Smooth muscle cell (in vitro differentiated cells): ENCODE measurements at regions not wholly inside any gene's neighbourhood (a gene's known extent, or its start where the extent isn't known, plus 50 kb on each side); places are given as distances from the start of the nearest gene placed in this dataset.
"Not testable (repeated sequence)": the region's sequence is repeated elsewhere in the genome, so short reads cannot be mapped to it uniquely, and the experiment has no call there.

Source experiments
- DNase-seq: peaks from one replicate; lab custom pipeline; 2025; ENCODE audit not compliant: unreplicated experiment; lab: John Stamatoyannopoulos, UW
- H2AFZ ChIP-seq: fragments of 200-600 bp; sonication (generic); 2 replicates; pipeline ENCODE4 v1.6.0; 2016; ENCODE audit warnings: antibody characterized with exemption, low read depth, mild to moderate bottlenecking
- H3F3A ChIP-seq: fragments of 200-600 bp; sonication (generic); 2 replicates; pipeline ENCODE4 v1.6.0; 2017; ENCODE audit warnings: antibody characterized with exemption, low read depth
- H3K27ac ChIP-seq: fragments of 200-600 bp; sonication (generic); 2 replicates; pipeline ENCODE4 v1.5.1; 2016; ENCODE audit warnings: low read depth, mild to moderate bottlenecking
- H3K27me3 ChIP-seq: fragments of 200-600 bp; sonication (generic); 2 replicates; pipeline ENCODE4 v1.6.1; 2016; ENCODE audit warnings: low read depth, mild to moderate bottlenecking
- H3K36me3 ChIP-seq: fragments of 200-600 bp; sonication (generic); 2 replicates; pipeline ENCODE4 v1.5.1; 2016; ENCODE audit warnings: low read depth
- H3K4me1 ChIP-seq: fragments of 200-600 bp; sonication (generic); 2 replicates; pipeline ENCODE4 v1.5.1; 2016; ENCODE audit warnings: low read depth
- H3K4me2 ChIP-seq: fragments of 200-600 bp; sonication (generic); 2 replicates; pipeline ENCODE4 v1.6.0; 2016; ENCODE audit warnings: mild to moderate bottlenecking
- H3K4me3 ChIP-seq: fragments of 200-600 bp; sonication (generic); 2 replicates; pipeline ENCODE4 v1.5.1; 2016; ENCODE audit warnings: mild to moderate bottlenecking
- H3K79me2 ChIP-seq: fragments of 200-600 bp; sonication (generic); 2 replicates; pipeline ENCODE4 v1.6.0; 2016; ENCODE audit warnings: low read depth, mild to moderate bottlenecking
- H3K9ac ChIP-seq: fragments of 200-600 bp; sonication (generic); 2 replicates; pipeline ENCODE4 v1.6.0; 2016; ENCODE audit warnings: low read depth
- H3K9me3 ChIP-seq: fragments of 200-600 bp; sonication (generic); replicated peaks from 2 replicates; pipeline ENCODE4 v1.5.1; 2016; ENCODE audit warnings: low read depth
- H4K20me1 ChIP-seq: fragments of 200-600 bp; sonication (generic); 2 replicates; pipeline ENCODE4 v1.6.0; 2016; ENCODE audit warnings: low read depth
- CTCF ChIP-seq: fragments of 200-600 bp; sonication (generic); IDR thresholded peaks from 2 replicates; pipeline ENCODE4 v1.5.1; 2017; ENCODE audit warnings: borderline replicate concordance, mild to moderate bottlenecking, antibody characterized with exemption; ENCODE audit not compliant: insufficient read depth, poor library complexity, severe bottlenecking
- WGBS: methylation state at CpG from one replicate; pipeline ENCODE4 v1.1.7; 2016; ENCODE audit warnings: low lambda C conversion rate; 5-methylcytosine and 5-hydroxymethylcytosine counted together

- Histone ChIP-seq H3K9ac (no peak overlapping the region), H3K27ac (no peak overlapping the region), H3K27me3 (no peaks in the 10 kb centered on the region), H3K4me2 (no peak overlapping the region), H3K4me3 (no peak overlapping the region), H2AFZ (no peak overlapping the region), H4K20me1 (no peaks in the 10 kb centered on the region), H3K79me2 (no peaks in the 10 kb centered on the region), H3F3A (no peaks in the 10 kb centered on the region), H3K4me1 (no peaks in the 10 kb centered on the region), H3K36me3 (no peaks in the 10 kb centered on the region), H3K9me3 (no peaks in the 10 kb centered on the region)
- DNase-seq: no peak
- no peak for TF ChIP-seq CTCF
- WGBS: 81% methylated on average over 4 of the region's 4 CpGs
These were observed 459.6 kb downstream of the ACTL7B start for GRCh38 chr9:108396193-108396592.

GRCh38 chr9:108395421-108395820 lies 460.4 kb downstream of the ACTL7B start:
- no peak for DNase-seq
- Histone ChIP-seq H3F3A (no peaks in the 10 kb centered on the region), H3K4me2 (no peak overlapping the region), H3K36me3 (no peaks in the 10 kb centered on the region), H3K9me3 (no peaks in the 10 kb centered on the region), H4K20me1 (no peaks in the 10 kb centered on the region), H3K4me1 (no peaks in the 10 kb centered on the region), H3K27ac (no peak overlapping the region), H3K27me3 (no peaks in the 10 kb centered on the region), H3K4me3 (no peak overlapping the region), H2AFZ (no peak overlapping the region), H3K79me2 (no peaks in the 10 kb centered on the region), H3K9ac (no peak overlapping the region)
- TF ChIP-seq CTCF: no peak
- 74% methylated on average over 4 of the region's 4 CpGs for WGBS

GRCh38 chr9:108394726-108395125 lies 461.1 kb downstream of the ACTL7B start:
- Histone ChIP-seq H3K4me2 (no peak overlapping the region), H4K20me1 (no peaks in the 10 kb centered on the region), H3K27ac (no peak overlapping the region), H3F3A (no peaks in the 10 kb centered on the region), H3K36me3 (no peaks in the 10 kb centered on the region), H2AFZ (no peak overlapping the region), H3K79me2 (no peaks in the 10 kb centered on the region), H3K9ac (no peak overlapping the region), H3K27me3 (no peaks in the 10 kb centered on the region), H3K4me1 (no peaks in the 10 kb centered on the region), H3K4me3 (no peak overlapping the region), H3K9me3 (no peaks in the 10 kb centered on the region)
- no peak for TF ChIP-seq CTCF
- DNase-seq: no peak
- WGBS: 89% methylated on average over 13 of the region's 13 CpGs

GRCh38 chr9:108393481-108394001 lies 462.2 kb downstream of the ACTL7B start:
- H3K4me1 ChIP-seq, H2AFZ ChIP-seq, H3K36me3 ChIP-seq, H3K27ac ChIP-seq, H3K9ac ChIP-seq, H3K27me3 ChIP-seq, H4K20me1 ChIP-seq, DNase-seq, H3K4me2 ChIP-seq, H3K4me3 ChIP-seq, H3K79me2 ChIP-seq, H3K9me3 ChIP-seq, H3F3A ChIP-seq: not testable (repeated sequence)
- WGBS: 99% methylated on average over 23 of the region's 31 CpGs
